Inflammatory macrophage treated with lipopolysaccharide for 4 hours (primary cell): ENCODE measurements at regions not wholly inside any gene's neighbourhood (a gene's known extent, or its start where the extent isn't known, plus 50 kb on each side); places are given as distances from the start of the nearest gene placed in this dataset.

Experiments
- DNase-seq: peaks from one replicate; pipeline ENCODE4 v3.0.0-alpha.2; 2020

DNA sequence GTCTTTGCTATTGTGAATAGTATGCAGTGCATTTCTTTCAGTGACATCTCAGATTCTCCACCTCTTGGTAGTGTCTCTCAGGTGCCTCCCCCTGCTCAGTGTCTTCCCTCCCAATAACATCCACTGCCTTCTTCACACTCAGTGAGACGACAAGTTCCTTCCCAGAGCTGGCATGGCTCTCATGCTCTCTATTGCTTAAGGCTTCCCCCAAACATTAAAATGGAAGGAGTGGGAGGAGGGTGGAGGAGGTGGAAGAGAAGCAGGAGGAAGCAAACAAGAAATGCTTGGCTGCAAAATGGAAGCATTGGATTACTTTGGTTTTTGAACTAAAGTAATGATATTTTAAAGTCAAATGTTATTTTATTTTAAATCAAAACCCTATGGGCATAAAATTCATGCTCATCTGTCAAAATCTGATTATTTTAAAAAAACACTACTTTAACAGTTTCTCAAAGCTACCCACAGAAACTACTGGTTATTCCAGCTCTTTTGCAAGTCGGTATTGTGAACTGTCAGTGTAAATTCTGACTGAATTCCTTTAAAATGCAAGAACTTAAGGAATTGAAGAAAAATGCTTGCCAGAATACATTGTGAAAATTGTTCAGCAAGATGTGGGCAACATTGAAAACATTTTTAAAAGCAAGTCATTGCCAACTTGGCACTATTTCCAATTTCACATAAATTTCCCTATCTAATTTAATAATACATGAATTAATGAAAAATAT lies 727.6 kb upstream of the ARGLU1 start:
- no peak for DNase-seq

DNA sequence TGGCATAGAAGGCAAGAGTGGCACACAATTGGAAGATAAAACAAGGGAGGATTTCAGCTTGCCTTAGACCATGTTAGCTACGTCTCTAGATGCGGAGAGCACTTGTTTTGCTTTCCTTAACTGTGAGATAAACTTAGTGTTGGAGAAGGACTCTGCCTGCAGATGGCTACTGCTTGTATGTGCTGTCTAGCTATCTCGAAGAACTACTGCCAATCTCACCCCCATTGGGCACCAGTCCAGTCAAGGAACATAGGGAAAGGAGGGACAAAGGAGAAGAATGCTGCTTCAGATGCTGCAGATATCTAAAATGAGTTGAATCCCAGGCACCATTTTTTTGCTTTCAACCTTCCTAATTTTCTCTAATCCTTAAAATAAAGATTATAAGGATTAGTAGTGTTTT lies 726.0 kb upstream of the ARGLU1 start:
- no peak for DNase-seq

DNA sequence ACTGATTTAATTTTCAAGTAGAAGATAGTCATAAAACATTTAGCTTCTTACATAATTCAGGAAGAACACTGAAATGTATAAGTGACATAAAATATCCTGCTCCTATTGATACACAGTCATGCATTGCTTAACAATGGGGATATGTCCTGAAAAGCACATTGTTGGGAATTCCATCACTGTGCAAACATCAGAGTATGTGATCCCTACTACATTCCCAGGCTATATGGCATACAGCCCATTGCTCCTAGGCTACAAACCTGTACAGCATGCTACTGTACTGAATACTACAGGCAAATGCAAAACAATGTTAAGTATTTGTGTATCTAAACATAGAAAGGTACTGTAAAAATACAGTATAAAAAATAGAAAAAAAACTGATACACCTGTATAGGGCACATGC lies 723.9 kb upstream of the ARGLU1 start:
- DNase-seq: no peak

DNA sequence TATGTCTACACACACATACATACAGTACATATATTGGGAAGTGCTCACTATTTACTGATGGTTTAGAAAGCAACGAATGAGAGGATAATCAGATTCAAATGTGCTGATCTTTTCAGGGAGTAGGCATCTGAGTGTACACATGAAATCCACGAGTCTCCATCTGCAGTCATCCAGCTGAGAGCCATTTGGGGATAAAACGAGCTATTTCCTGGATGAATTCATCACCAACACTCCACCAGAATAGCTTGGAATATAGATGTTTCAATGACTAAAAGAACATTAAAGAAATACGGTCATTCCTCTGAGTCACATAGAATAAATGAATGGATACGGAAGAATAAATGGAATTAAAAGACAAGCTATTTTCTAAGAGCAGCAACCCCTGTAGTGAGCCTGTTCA lies 721.6 kb upstream of the ARGLU1 start:
- DNase-seq: no peak

- no peak for DNase-seq
Observed at GRCh38 chr13:107284173-107284572, 716.2 kb upstream of the ARGLU1 start.

GRCh38 chr13:107277911-107278310 lies 710.0 kb upstream of the ARGLU1 start:
- DNase-seq: no peak

- no peak for DNase-seq
Observed at GRCh38 chr13:107276936-107277335, 709.0 kb upstream of the ARGLU1 start.

GRCh38 chr13:107275945-107276614 lies 708.1 kb upstream of the ARGLU1 start:
- no peak for DNase-seq

DNA sequence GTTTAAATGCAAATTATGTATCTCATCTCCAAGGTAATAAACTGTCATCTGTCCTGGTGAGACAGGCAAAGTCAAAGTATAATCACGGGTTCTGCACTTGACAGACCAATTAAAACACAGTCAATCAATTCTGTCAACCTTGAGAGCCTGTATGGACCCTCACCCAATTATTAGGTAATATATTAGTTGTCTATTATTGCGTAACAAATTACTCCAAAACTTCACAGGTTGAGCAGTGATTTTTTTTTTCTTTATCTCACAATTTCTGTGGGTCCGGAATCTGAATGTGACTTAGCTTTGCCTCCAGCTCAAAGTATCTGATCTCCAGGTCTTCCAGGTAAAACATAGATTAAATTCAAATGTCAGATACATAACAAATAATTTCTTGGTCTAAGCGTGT lies 707.4 kb upstream of the ARGLU1 start:
- DNase-seq: no peak

- DNase-seq: no peak
Observed at GRCh38 chr13:107271227-107271626, 703.3 kb upstream of the ARGLU1 start.

- no peak for DNase-seq
Observed at GRCh38 chr13:107266657-107267056, 698.7 kb upstream of the ARGLU1 start.

GRCh38 chr13:107258599-107259187 lies 690.8 kb upstream of the ARGLU1 start:
- no peak for DNase-seq

DNA sequence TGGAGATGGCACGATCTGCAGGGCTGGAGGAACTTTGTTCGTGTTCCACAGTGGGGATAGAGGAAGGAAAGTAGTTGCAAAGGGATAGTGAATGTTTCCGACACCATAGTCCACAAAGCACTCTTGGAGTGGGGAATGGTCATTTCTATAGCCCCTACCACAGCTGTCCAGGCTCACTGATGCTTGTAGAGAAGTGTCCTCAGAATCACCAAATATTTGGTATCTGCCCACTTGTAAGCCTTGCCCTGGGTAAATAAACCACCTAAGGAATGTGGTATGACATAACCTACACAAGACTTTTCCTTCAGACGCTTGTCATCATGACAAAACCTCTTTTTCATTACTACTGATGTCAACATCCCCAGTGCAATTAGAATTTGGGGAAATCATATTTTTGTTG lies 686.5 kb upstream of the ARGLU1 start:
- DNase-seq: no peak

- no peak for DNase-seq
Observed at GRCh38 chr13:107252428-107252827, 684.5 kb upstream of the ARGLU1 start.

GRCh38 chr13:107252021-107252420 lies 684.1 kb upstream of the ARGLU1 start:
- DNase-seq: no peak

DNA sequence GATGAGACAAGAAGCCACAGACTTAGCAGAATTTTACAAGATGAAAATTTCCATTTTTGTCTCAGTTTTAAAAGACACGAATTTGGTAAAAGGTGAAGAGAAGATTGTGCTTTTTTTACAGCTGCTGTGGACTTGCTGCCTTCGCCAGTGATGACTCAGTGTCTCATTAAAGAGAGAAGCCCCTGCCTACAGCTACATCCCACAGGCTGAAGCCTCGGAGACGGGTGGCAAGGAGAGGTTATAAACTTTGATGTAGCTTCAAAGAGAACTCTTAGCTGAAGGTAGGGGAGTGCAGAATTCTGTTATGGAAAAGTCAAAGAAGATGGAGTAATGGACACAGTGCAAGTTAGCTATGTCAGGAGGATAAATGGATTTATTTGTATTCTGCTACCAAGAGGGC lies 683.4 kb upstream of the ARGLU1 start:
- DNase-seq: no peak

DNA sequence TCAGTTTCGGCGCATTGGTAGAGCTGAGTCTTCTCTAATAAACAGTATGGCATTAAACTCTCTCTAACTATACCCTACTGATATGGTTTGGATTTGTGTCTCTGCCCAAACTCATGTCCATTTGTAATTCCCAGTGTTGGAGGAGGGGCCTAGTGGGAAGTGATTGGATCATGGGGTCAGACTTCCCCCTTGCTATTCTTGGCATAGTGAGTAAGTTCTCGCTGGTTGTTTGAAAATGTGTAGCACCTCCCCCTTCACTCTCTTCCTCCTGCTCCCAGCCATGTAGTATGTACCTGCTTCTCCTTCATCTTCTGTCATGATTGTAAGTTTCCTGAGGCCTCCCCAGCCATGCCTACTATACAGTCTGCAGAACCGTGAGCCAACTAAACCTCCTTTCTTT lies 682.7 kb upstream of the ARGLU1 start:
- DNase-seq: no peak

GRCh38 chr13:107244241-107244640 lies 676.3 kb upstream of the ARGLU1 start:
- DNase-seq: no peak

GRCh38 chr13:107242138-107242537 lies 674.2 kb upstream of the ARGLU1 start:
- no peak for DNase-seq

GRCh38 chr13:107241381-107241780 lies 673.4 kb upstream of the ARGLU1 start:
- no peak for DNase-seq

GRCh38 chr13:107239213-107239612 lies 671.3 kb upstream of the ARGLU1 start:
- no peak for DNase-seq

- DNase-seq: no peak
Observed at GRCh38 chr13:107238262-107238981, 670.5 kb upstream of the ARGLU1 start.

DNA sequence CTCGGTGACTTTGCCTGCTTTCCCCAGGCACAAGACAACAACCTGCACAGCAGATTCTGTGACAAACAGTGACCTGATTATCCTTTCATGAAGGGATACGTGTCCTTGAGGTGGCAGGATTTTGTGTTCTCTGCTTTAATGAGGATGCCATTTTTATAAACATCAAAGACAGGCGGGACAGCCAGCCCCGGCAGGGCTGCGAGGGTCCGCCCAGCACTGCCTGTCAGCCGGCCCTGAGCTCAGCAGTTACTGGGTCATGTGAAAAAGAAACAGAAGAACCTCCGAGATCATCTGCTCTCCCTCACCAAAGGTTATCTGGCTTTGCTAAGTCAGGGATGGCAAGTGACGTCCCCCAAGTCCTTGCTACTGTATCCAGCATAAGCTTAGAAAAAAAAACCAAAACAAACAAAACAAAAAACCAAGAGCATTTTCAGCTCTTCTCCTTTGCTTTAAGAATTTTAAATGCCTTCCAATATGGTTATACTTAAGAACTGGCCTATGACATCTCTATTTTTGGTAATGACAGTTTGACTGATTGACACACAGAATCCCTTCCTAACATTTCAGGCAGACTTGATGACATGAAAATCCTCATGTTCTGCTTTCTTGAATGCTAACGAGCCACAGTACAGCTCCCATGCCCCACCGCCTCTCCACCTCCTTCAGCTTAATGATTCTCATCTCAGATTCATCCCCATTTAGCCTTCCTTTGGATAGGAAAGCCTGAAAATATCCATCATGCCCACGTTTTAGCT lies 666.6 kb upstream of the ARGLU1 start:
- no peak for DNase-seq
